Smooth muscle cell (in vitro differentiated cells): ENCODE measurements at regions not wholly inside any gene's neighbourhood (a gene's known extent, or its start where the extent isn't known, plus 50 kb on each side); places are given as distances from the start of the nearest gene placed in this dataset.

Source experiments
- DNase-seq: peaks from one replicate; lab custom pipeline; 2025; ENCODE audit not compliant: unreplicated experiment; lab: John Stamatoyannopoulos, UW
- H2AFZ ChIP-seq: fragments of 200-600 bp; sonication (generic); 2 replicates; pipeline ENCODE4 v1.6.0; 2016; ENCODE audit warnings: antibody characterized with exemption, low read depth, mild to moderate bottlenecking
- H3F3A ChIP-seq: fragments of 200-600 bp; sonication (generic); 2 replicates; pipeline ENCODE4 v1.6.0; 2017; ENCODE audit warnings: antibody characterized with exemption, low read depth
- H3K27ac ChIP-seq: fragments of 200-600 bp; sonication (generic); 2 replicates; pipeline ENCODE4 v1.5.1; 2016; ENCODE audit warnings: low read depth, mild to moderate bottlenecking
- H3K27me3 ChIP-seq: fragments of 200-600 bp; sonication (generic); 2 replicates; pipeline ENCODE4 v1.6.1; 2016; ENCODE audit warnings: low read depth, mild to moderate bottlenecking
- H3K36me3 ChIP-seq: fragments of 200-600 bp; sonication (generic); 2 replicates; pipeline ENCODE4 v1.5.1; 2016; ENCODE audit warnings: low read depth
- H3K4me1 ChIP-seq: fragments of 200-600 bp; sonication (generic); 2 replicates; pipeline ENCODE4 v1.5.1; 2016; ENCODE audit warnings: low read depth
- H3K4me2 ChIP-seq: fragments of 200-600 bp; sonication (generic); 2 replicates; pipeline ENCODE4 v1.6.0; 2016; ENCODE audit warnings: mild to moderate bottlenecking
- H3K4me3 ChIP-seq: fragments of 200-600 bp; sonication (generic); 2 replicates; pipeline ENCODE4 v1.5.1; 2016; ENCODE audit warnings: mild to moderate bottlenecking
- H3K79me2 ChIP-seq: fragments of 200-600 bp; sonication (generic); 2 replicates; pipeline ENCODE4 v1.6.0; 2016; ENCODE audit warnings: low read depth, mild to moderate bottlenecking
- H3K9ac ChIP-seq: fragments of 200-600 bp; sonication (generic); 2 replicates; pipeline ENCODE4 v1.6.0; 2016; ENCODE audit warnings: low read depth
- H3K9me3 ChIP-seq: fragments of 200-600 bp; sonication (generic); replicated peaks from 2 replicates; pipeline ENCODE4 v1.5.1; 2016; ENCODE audit warnings: low read depth
- H4K20me1 ChIP-seq: fragments of 200-600 bp; sonication (generic); 2 replicates; pipeline ENCODE4 v1.6.0; 2016; ENCODE audit warnings: low read depth
- WGBS: methylation state at CpG from one replicate; pipeline ENCODE4 v1.1.7; 2016; ENCODE audit warnings: low lambda C conversion rate; 5-methylcytosine and 5-hydroxymethylcytosine counted together
- TF ChIP-seq, protein P1 (sequence below): fragments of 200-600 bp; sonication (generic); IDR thresholded peaks from 2 replicates; pipeline ENCODE4 v1.5.1; 2017; ENCODE audit warnings: borderline replicate concordance, mild to moderate bottlenecking, antibody characterized with exemption; ENCODE audit not compliant: insufficient read depth, poor library complexity, severe bottlenecking

DNA sequence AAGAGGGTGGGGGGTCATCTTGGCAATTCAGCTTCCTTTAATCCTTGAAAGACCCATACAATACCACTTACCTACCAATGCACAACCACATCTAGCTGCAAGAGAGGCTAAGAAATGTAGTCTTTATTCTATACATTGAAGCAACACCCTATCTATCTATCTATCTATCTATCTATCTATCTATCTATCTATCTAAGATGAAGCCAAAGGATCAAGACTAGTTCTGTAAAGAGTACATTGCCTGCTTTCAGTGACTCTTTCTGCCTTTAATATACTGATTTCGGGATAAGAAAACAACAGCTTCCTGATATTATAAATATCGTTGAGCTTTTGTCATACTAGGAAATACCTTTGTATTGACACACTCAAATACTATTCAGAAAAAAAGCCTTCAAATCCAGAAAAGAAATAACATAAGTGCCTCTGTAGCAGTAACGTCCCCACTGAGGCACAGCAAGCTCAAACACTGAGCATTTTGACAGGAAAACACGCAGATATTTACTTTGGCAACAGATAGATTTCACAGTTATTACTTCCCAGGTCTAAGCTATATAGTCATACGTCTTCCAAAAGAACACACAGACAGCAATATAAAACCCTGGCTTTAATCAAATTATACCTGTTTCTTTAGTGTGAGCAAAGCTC lies 139.4 kb upstream of the SERTAD2 start:
- no peak for DNase-seq
- no peaks in the 10 kb centered on the region for H3K27me3 ChIP-seq
- H3K4me2 ChIP-seq: no peak overlapping the region
- H3K9ac ChIP-seq: no peak overlapping the region
- H3K27ac ChIP-seq: no peak overlapping the region
- no peak overlapping the region for H3K4me3 ChIP-seq
- H3K4me1 ChIP-seq: no peaks in the 10 kb centered on the region
- H3K36me3 ChIP-seq: no peaks in the 10 kb centered on the region
- H2AFZ ChIP-seq: no peak overlapping the region
- H3K79me2 ChIP-seq: no peaks in the 10 kb centered on the region
- H4K20me1 ChIP-seq: no peaks in the 10 kb centered on the region
- 89% methylated on average over 5 of the region's 5 CpGs for WGBS
- TF ChIP-seq, protein P1, sequence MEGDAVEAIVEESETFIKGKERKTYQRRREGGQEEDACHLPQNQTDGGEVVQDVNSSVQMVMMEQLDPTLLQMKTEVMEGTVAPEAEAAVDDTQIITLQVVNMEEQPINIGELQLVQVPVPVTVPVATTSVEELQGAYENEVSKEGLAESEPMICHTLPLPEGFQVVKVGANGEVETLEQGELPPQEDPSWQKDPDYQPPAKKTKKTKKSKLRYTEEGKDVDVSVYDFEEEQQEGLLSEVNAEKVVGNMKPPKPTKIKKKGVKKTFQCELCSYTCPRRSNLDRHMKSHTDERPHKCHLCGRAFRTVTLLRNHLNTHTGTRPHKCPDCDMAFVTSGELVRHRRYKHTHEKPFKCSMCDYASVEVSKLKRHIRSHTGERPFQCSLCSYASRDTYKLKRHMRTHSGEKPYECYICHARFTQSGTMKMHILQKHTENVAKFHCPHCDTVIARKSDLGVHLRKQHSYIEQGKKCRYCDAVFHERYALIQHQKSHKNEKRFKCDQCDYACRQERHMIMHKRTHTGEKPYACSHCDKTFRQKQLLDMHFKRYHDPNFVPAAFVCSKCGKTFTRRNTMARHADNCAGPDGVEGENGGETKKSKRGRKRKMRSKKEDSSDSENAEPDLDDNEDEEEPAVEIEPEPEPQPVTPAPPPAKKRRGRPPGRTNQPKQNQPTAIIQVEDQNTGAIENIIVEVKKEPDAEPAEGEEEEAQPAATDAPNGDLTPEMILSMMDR: no peak
- H3F3A ChIP-seq: no peaks in the 10 kb centered on the region
- H3K9me3 ChIP-seq: no peaks in the 10 kb centered on the region

DNA sequence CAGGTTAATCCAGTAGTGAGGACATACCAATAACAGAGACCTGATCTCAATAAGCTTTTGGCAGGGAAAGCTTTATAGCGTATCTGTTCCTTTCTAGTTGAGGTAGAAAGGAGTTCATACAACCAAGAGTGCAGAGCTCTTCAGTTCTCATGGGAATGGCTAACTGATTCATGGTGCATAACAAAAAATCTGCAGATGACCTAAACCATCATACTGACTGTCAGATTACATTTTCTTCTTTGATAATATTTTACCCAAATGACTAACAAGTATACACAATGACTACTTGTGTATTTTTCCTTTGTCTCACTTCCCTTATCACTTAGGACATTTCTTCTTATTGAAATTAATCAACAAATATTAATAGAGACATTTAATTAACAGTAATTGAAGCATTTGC lies 140.0 kb upstream of the SERTAD2 start:
- WGBS: 100% methylated on average over 1 of the region's 1 CpG
- Histone ChIP-seq H4K20me1 (no peaks in the 10 kb centered on the region), H3K4me3 (no peak overlapping the region), H3F3A (no peaks in the 10 kb centered on the region), H3K9ac (no peak overlapping the region), H3K79me2 (no peaks in the 10 kb centered on the region), H3K9me3 (no peaks in the 10 kb centered on the region), H3K27ac (no peak overlapping the region), H3K36me3 (no peaks in the 10 kb centered on the region), H3K4me1 (no peaks in the 10 kb centered on the region), H3K4me2 (no peak overlapping the region), H2AFZ (no peak overlapping the region), H3K27me3 (no peaks in the 10 kb centered on the region)
- DNase-seq: no peak
- TF ChIP-seq, protein P1: no peak

DNA sequence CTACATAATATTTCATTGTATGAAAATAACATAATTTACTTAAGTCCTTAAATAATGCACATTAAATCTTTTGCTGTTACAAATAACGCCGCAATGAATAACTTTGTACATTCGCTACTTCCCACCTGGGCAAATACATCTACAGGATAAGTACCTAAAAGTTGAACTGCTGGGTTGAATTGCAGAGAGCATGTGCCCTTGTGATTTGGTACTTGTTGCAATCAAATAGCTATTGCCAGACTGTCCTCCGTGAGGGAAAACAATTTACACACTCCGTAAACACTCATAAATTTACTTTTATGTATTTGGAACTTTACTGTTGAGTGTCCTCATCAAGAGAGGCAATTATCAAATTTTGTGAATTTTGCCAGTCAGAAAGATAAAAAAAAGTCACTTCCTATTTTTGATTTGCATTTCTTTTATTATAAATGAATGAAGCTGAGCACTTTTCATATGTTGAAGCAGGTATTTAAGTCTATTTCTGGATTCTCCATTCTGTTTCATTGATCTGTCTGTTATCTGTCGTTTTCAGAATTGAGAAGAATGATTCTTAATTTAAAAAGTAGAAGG lies 140.8 kb upstream of the SERTAD2 start:
- H3K36me3 ChIP-seq: no peaks in the 10 kb centered on the region
- no peak for DNase-seq
- no peak overlapping the region for H3K4me2 ChIP-seq
- TF ChIP-seq, protein P1: no peak
- no peaks in the 10 kb centered on the region for H3K27me3 ChIP-seq
- no peak overlapping the region for H2AFZ ChIP-seq
- H3K79me2 ChIP-seq: no peaks in the 10 kb centered on the region
- no peaks in the 10 kb centered on the region for H3F3A ChIP-seq
- H3K9me3 ChIP-seq: no peaks in the 10 kb centered on the region
- no peak overlapping the region for H3K9ac ChIP-seq
- WGBS: 73% methylated on average over 6 of the region's 6 CpGs
- H3K4me1 ChIP-seq: no peaks in the 10 kb centered on the region
- no peak overlapping the region for H3K4me3 ChIP-seq
- no peak overlapping the region for H3K27ac ChIP-seq
- H4K20me1 ChIP-seq: no peaks in the 10 kb centered on the region
